HEK293T (cell line): ENCODE measurements at regions not wholly inside any gene's neighbourhood (a gene's known extent, or its start where the extent isn't known, plus 50 kb on each side); places are given as distances from the start of the nearest gene placed in this dataset.

Experiments used
- CTCF ChIA-PET: fragments of 350-600 bp; formaldehyde crosslinking; extraction: SDS; loops from one replicate; lab custom pipeline; 2021; ENCODE audit warnings: antibody characterized with exemption, inconsistent platforms; lab: Yijun Ruan, JAX
- POLR2A ChIA-PET: fragments of 350-600 bp; formaldehyde crosslinking; extraction: SDS; loops from one replicate; lab custom pipeline; 2020; ENCODE audit warnings: antibody characterized with exemption, inconsistent platforms; lab: Yijun Ruan, JAX
- DNase-seq: peaks from one replicate; pipeline ENCODE4 v3.0.0; 2012; ENCODE audit warnings: mixed read lengths; ENCODE audit errors: extremely low spot score
- ARNT ChIP-seq: fragments of 450-650 bp; IDR thresholded peaks from 2 replicates; pipeline ENCODE4 v1.6.1; 2017; ENCODE audit warnings: mild to moderate bottlenecking
- BHLHE40 ChIP-seq: fragments of 450-650 bp; IDR thresholded peaks from 2 replicates; pipeline ENCODE4 v1.6.1; 2016; ENCODE audit warnings: mild to moderate bottlenecking, moderate library complexity, borderline replicate concordance
- CTBP1 ChIP-seq: fragments of 450-650 bp; IDR thresholded peaks from 2 replicates; pipeline ENCODE4 v1.6.1; 2016; ENCODE audit warnings: borderline replicate concordance
- ELF4 ChIP-seq: fragments of 450-650 bp; IDR thresholded peaks from 2 replicates; pipeline ENCODE4 v1.6.1; 2017; ENCODE audit warnings: antibody characterized with exemption
- FOXA1 ChIP-seq: fragments of 450-650 bp; IDR thresholded peaks from 2 replicates; pipeline ENCODE4 v1.6.1; 2016; ENCODE audit warnings: mild to moderate bottlenecking
- FOXK2 ChIP-seq: fragments of 450-650 bp; IDR thresholded peaks from 2 replicates; pipeline ENCODE4 v1.6.1; 2016; ENCODE audit warnings: mild to moderate bottlenecking
- FOXM1 ChIP-seq: fragments of 450-650 bp; IDR thresholded peaks from 2 replicates; pipeline ENCODE4 v1.6.1; 2017; ENCODE audit warnings: mild to moderate bottlenecking, borderline replicate concordance
- HDGF ChIP-seq: fragments of 450-650 bp; IDR thresholded peaks from 2 replicates; pipeline ENCODE4 v1.6.1; 2017; ENCODE audit warnings: antibody characterized with exemption, borderline replicate concordance
- L3MBTL2 ChIP-seq: fragments of 450-650 bp; conservative IDR thresholded peaks from 2 replicates; pipeline ENCODE4 v1.6.1; 2016; ENCODE audit warnings: mild to moderate bottlenecking
- LEF1 ChIP-seq: fragments of 450-650 bp; IDR thresholded peaks from 2 replicates; pipeline ENCODE4 v1.6.1; 2017; ENCODE audit warnings: mild to moderate bottlenecking, borderline replicate concordance
- NFRKB ChIP-seq: fragments of 450-650 bp; IDR thresholded peaks from 2 replicates; pipeline ENCODE4 v1.6.1; 2016; ENCODE audit warnings: mild to moderate bottlenecking, moderate library complexity
- SP1 ChIP-seq: fragments of 450-650 bp; IDR thresholded peaks from 2 replicates; pipeline ENCODE4 v1.6.1; 2017
- SUZ12 ChIP-seq: fragments of 450-650 bp; IDR thresholded peaks from 2 replicates; pipeline ENCODE4 v1.6.1; 2016; ENCODE audit warnings: mild to moderate bottlenecking
- TARDBP ChIP-seq: fragments of 450-650 bp; IDR thresholded peaks from 2 replicates; pipeline ENCODE4 v1.6.1; 2016
- ZNF384 ChIP-seq: fragments of 450-650 bp; IDR thresholded peaks from 2 replicates; pipeline ENCODE4 v1.6.1; 2016
- TF ChIP-seq, protein P1 (sequence below): fragments of 450-650 bp; IDR thresholded peaks from 2 replicates; pipeline ENCODE4 v1.6.1; 2016

DNA sequence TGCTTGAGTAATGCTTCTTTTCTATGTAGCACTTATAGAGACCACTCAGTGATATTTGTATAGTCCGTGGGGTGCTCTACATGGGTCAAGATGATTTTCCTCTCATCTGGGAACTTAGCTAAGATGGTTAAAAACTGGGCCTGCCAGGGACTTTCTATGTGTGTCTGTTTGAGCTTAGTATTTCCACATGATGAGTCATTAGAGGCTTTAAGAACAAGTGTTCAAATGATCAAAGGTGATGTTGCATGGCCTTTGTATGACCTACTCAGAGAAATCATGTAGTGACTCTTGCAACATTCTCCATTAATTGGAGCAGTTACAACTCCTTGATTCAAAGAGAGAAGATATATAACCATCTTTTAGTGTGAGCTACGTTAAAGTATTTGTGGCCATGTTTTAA lies 1480.5 kb upstream of the IGFBP7 start:
- ChIA-PET POLR2A (no interaction called here), CTCF (no interaction called here)
- TF ChIP-seq ZNF384 (no peak), FOXM1 (no peak), BHLHE40 (no peak)
- TF ChIP-seq, protein P1, sequence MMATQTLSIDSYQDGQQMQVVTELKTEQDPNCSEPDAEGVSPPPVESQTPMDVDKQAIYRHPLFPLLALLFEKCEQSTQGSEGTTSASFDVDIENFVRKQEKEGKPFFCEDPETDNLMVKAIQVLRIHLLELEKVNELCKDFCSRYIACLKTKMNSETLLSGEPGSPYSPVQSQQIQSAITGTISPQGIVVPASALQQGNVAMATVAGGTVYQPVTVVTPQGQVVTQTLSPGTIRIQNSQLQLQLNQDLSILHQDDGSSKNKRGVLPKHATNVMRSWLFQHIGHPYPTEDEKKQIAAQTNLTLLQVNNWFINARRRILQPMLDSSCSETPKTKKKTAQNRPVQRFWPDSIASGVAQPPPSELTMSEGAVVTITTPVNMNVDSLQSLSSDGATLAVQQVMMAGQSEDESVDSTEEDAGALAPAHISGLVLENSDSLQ = no peak
- no peak for DNase-seq

DNA sequence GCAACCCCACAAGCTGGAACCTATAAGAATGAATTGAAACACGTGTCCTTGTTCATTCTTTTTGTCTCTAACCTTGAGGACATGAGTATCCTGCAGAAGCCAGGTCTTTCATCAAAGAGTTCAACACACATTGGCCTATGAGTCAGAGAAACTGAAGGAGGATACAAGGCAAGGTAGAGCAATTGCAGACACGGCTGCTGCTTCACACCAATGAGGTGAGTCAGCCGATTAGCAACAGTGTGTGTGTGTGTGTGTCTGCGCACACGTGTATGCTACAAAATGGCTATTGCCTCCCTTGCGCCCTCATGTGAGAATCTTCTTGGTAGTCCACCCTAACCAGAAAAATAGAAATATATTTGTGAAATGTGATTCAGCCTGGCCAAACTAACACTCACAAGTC lies 1477.7 kb upstream of the IGFBP7 start:
- CTCF ChIA-PET = no interaction called here
- TF ChIP-seq, protein P1 = no peak
- TF ChIP-seq ZNF384 (no peak), BHLHE40 (no peak), HDGF (no peak), ELF4 (no peak), FOXM1 (no peak), LEF1 (no peak), L3MBTL2 (no peak)
- DNase-seq = no peak
- POLR2A ChIA-PET = no interaction called here

DNA sequence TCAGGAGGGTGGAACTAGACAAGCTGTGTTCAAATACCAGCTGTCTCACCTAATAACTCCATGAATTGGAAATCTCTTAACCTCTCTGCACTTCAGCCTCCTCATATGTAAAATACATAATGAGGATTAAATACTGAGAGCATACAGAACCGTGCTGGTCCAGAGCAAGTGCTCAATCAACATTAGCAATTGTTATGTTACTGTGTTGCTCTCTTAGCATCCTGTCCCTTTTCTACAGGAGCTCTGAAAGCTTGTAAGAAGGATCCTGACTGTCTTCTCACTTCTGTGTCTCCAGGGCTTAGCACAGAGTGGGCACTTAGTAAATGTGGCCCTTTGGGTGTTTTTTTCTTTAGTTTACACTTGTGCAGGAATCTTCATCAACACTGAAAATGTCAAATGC lies 1456.1 kb upstream of the IGFBP7 start:
- CTCF ChIA-PET = no interaction called here
- POLR2A ChIA-PET = no interaction called here
- TF ChIP-seq NFRKB (no peak), SUZ12 (no peak)
- no peak for DNase-seq

DNA sequence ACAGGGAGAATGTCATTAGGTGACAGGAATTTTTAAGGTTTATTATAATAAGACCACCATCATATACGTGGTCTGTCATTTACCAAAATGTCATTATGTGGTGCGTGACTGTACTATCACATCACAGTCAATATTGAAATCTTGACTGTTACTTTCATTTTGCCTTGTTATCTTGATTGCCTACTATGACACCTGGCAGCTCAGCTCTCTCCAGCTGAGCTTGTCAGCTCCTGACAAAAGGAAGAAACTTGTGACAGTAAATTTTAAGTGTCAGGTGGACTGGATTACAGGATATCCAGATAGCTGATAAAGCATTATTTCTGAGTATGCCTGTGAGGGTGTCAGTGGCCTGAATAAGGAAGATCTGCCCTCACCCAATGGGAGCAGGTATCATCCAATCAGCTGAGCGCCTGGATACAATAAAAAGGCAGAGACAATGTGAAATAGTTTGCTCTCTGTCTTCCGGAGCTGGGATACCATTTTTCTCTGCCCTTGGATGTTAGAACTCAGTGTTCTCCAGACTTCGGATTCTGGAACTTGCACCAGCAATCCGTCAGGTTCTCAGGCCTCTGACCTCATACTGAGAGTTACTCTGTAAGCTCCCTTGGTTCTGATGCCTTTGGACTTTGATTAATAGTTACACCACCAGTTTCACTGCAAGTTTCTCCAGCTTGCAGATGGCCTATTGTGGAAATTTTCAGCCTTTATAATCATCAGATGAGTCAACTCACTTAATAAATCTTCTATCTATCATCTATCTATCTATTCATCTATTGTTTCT lies 1454.7 kb upstream of the IGFBP7 start:
- no peak for DNase-seq
- ChIA-PET POLR2A (no interaction called here), CTCF (interaction anchor here (0.7 kb wide), 1 partner anchor 400 kb away, joined by 4 read pairs; no protein-coding TSS in a partner anchor)
- no peak for TF ChIP-seq ELF4
- TF ChIP-seq FOXK2 = no peak
- no peak for TF ChIP-seq TARDBP
- no peak for TF ChIP-seq ARNT
- TF ChIP-seq FOXA1 = no peak
- TF ChIP-seq NFRKB = no peak
- TF ChIP-seq, protein P1 = no peak
- TF ChIP-seq L3MBTL2 = no peak
- no peak for TF ChIP-seq BHLHE40
- TF ChIP-seq SP1 = no peak
- TF ChIP-seq CTBP1 = no peak
- TF ChIP-seq HDGF = no peak
- no peak for TF ChIP-seq FOXM1
- TF ChIP-seq SUZ12 = no peak

DNA sequence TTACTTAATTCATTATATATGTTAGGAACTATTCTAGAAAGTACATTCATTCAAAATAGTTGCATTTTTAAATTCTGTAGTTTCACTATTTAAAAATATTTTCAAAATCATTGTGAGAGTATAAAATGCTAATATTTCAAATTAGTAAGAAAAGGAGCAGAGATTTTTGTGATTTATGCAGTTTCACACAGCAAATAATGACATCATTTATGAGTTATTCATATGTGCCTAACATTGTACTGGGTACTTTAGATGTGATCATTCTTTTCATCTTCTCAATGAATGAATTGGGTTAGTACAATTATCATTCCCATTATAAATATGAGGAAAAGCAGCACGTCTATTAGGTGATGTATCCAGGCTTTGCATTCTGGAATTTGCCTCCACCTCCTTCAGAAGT lies 1451.0 kb upstream of the IGFBP7 start:
- ChIA-PET CTCF (interaction anchor here (0.6 kb wide), 1 partner anchor 22 kb away, joined by 8 read pairs; no protein-coding TSS in a partner anchor), POLR2A (no interaction called here)
- no peak for TF ChIP-seq SP1
- no peak for TF ChIP-seq FOXM1
- TF ChIP-seq LEF1 = no peak
- TF ChIP-seq, protein P1 = no peak
- TF ChIP-seq L3MBTL2 = no peak
- TF ChIP-seq HDGF = no peak
- DNase-seq = no peak

DNA sequence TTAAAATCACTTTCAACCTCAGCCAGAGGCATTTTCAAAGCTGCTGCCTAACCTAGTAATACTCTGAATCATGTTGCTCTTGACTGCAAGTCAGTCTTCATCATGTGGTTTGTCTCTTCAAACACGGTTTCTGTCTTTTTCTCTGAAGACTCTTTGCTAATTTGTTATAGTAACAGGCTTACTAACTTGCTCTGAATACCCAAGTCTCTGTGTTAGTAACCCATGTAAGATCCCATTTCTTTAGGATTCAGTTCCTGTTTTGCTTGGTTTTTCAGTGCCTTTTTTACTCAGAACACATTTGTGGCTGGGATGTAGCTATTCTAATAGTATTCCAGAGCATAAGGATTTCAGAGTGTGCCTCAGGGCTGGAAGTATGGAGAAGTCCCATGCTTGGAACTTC lies 1450.6 kb upstream of the IGFBP7 start:
- no peak for DNase-seq
- CTCF ChIA-PET = no interaction called here
- TF ChIP-seq FOXK2 = no peak
- no peak for TF ChIP-seq LEF1
- TF ChIP-seq SP1 = no peak
- no peak for TF ChIP-seq FOXA1
- TF ChIP-seq CTBP1 = no peak
- no peak for TF ChIP-seq BHLHE40
- no peak for TF ChIP-seq L3MBTL2
- TF ChIP-seq ZNF384 = no peak
- TF ChIP-seq ARNT = no peak
- POLR2A ChIA-PET = no interaction called here

DNA sequence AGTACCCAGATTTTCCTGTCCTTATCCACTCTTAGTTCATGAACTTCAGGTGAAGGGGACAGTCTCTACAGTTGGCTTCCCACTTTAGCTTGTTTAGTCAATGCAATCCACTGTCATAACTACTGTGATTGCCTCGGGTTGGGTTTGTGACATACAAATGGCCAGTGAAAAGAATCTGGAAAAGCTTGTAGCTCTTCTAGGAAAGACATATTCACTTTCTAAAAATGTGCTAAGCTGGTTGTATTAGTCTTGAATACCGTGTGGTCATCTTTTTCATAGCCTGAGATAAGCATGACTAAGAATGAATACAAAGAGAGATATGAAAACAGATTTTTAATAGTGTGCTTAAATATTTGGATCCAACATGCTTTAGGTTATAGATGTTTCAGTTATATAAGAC lies 1443.5 kb upstream of the IGFBP7 start:
- POLR2A ChIA-PET = no interaction called here
- DNase-seq = no peak
- CTCF ChIA-PET = no interaction called here
- no peak for TF ChIP-seq L3MBTL2
